Right kidney (tissue), 1 donor: ENCODE measurements at regions not wholly inside any gene's neighbourhood (a gene's known extent, or its start where the extent isn't known, plus 50 kb on each side); places are given as distances from the start of the nearest gene placed in this dataset.
"Not testable (repeated sequence)": the region's sequence is repeated elsewhere in the genome, so short reads cannot be mapped to it uniquely, and the experiment has no call there.

Source experiments
- DNase-seq: peaks from one replicate; pipeline ENCODE4 v3.0.0-alpha.2; 2016

DNA sequence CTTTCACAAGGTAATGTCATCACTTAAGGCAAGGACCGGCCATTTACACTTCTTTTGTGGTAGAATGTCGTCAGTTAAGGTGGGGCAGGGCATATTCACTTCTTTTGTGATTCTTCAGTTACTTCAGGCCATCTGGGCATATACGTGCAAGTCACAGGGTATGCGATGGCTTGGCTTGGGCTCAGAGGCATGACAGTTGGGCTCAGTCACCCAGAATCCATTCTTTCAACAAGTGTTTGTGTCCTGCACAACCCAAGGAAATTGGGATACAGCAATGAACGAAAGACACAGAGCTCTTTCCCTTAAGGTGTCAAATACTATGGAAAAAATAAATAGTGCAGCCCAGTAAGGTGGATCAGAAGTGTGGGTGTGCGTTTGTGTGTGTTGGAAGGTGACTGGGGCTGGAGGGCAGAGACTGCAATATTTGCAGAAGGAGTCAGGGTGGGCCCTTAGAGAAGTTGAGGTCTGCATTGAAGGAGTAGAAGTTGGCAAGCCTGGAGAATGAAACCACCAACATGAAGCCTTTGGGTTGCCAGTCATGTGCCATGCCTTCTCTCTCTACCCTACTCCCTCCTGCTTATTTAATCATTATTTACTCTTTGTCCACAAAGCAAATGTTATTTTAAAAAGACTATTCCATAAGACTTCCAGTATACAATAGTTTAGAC is 222.8 kb upstream of the PRKCQ start:
- DNase-seq, result no peak

- DNase-seq, result no peak
Measured at GRCh38 chr10:6796231-6796630, 216.2 kb upstream of the PRKCQ start.

DNA sequence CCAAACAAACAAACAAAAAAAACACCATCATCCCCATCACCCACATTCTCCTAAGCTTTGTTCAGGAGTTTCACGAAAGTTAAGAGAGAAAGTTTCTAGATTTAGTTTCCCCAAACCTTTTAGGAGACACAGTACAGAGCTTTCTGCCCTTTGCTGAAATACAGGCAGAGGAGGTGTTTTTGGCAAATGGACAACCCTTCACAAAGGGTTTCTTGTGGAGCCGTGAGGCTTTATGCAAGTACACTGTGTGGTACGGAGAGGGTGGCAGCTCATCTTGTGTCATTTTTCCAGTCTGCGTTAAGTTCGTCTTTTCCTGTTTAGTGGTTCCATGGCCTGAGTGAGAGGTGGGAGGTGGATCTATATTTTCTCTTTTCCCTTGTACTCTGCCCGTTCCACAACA is 215.5 kb upstream of the PRKCQ start:
- no peak for DNase-seq

GRCh38 chr10:6794841-6795240 is 214.8 kb upstream of the PRKCQ start:
- DNase-seq, result not testable (repeated sequence)

DNA sequence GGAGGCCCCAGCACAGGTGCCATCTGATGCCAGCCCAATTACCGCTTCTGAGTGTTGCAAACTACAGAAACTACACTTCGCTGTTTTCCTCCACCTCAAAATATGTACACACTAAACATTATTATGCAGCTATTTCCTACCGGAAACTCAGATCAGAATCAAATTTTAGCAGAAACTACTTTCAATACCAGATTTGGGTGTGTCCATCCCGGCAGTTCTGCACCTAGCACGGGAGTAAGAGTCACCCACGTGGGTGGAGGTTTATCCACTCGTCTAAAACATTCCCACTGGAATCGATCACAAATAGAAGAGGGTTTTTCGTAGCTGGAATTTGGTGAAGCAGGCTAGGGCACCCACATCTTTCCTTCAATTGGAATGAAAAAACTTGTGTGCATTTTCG is 214.4 kb upstream of the PRKCQ start:
- no peak for DNase-seq

DNA sequence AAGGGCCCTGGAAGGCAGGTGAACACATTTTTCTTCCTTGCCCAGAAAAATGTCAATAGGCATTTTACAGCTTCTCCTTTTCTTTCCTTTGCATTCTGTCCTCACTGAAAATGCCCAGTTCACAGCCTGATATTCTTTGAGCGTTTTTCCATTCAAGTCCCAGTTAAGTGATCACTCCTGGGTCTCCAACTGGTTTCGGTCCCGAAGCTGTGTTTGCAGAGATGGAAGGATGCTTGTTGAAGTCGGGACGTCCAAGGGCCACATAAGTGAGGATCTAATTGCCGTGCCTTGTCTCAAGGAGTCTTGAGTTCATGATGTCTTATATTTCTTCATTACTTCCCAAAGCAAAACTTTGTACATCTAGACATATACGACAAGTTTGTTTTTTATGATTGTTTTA is 208.7 kb upstream of the PRKCQ start:
- no peak for DNase-seq

DNA sequence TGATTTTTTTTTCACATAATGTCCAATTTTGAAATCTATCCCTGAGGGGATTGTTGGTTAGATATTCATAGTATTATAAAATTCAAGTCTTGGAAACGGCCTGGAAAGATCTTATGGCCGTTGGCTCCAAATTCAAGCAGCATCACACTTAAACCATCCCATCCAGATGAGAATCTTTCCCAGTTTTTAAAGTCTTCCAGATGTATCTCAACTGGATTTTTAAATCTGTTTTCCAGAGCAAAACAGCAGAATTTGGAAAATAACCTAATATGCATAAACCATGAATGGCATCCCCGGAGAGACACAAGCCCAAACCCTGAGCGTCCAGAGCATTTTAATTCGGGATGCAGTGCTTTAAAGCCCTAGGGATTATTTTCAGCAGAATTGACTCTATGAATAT is 208.2 kb upstream of the PRKCQ start:
- no peak for DNase-seq

GRCh38 chr10:6787718-6788117 is 207.6 kb upstream of the PRKCQ start:
- DNase-seq, result no peak

DNA sequence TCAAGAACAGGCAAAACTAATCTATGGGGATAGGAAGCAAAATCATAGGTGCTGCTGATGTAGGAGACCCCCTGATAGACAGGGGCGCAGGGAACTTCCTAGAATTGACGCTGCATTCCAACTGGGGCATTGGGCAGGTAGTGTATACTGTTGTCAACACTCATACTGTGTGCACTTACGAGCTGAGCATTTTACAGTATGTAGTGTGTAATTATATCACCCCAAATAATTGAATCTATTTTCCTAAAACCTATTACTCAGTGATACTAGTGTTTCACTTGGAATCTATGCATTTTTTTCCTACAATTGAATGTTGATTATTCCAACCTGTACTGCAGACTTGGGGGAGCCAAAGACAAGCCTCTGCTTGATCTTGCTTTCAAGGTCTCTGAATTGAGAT is 207.0 kb upstream of the PRKCQ start:
- DNase-seq, result no peak

DNA sequence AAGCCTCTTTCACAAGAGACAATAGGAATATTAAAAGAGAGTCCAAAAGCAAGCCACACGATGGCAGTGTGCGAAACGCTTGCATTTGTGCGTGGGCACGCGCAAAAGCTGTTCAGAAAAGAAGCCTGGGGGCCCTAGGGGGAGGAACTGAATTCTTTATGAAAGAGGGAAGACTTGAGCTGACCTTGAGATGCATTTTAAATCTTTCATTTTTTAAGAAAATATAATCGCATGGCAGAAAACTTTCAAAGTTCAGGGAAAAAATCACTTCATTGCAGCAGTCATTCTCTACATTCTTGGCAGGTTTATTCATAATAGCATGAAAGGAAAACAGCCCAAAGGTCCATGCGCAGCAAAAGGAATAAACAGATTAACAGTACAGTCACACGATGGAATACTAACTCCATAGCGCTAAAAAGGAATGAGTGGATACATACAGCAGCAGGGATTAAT is 206.5 kb upstream of the PRKCQ start:
- peak; percentile 21 for DNase-seq

DNA sequence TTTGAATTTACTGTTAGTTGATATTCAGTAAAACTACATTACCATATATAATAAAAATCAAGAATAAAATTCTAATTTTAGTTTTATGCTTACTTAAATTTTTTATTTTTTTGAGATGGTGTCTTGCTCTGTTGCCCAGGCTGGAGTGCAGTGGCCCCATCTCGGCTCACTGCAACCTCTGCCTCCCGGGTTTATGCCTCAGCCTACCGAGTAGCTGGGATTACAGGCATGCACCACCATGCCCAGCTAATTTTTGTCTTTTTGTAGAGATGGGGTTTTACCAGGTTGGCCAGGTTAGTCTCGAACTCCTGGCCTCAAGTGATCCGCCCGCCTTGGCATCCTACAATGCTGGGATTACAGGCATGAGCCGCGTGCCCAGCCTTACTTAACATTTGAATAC is 204.4 kb upstream of the PRKCQ start:
- not testable (repeated sequence) for DNase-seq

- no peak for DNase-seq
Measured at GRCh38 chr10:6783471-6783870, 203.4 kb upstream of the PRKCQ start.

DNA sequence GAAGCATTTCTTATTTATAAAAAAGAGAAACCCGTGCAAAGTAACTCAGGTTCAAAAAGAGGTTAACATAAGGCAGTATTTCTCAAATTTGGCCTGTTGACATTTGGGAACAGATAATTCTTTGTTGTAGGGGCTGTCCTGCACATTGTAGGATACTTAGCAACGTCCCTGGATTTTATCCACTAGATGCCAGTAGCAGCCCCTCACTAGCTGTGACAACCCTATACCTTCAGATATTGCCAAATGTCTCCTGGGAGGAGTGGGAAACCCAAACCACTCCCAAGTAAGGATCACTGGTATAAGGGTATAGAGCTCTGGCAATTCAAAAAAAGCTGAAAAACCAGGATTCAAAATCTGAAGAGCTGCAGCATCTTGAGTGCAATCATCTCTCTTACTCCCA is 202.3 kb upstream of the PRKCQ start:
- no peak for DNase-seq

DNA sequence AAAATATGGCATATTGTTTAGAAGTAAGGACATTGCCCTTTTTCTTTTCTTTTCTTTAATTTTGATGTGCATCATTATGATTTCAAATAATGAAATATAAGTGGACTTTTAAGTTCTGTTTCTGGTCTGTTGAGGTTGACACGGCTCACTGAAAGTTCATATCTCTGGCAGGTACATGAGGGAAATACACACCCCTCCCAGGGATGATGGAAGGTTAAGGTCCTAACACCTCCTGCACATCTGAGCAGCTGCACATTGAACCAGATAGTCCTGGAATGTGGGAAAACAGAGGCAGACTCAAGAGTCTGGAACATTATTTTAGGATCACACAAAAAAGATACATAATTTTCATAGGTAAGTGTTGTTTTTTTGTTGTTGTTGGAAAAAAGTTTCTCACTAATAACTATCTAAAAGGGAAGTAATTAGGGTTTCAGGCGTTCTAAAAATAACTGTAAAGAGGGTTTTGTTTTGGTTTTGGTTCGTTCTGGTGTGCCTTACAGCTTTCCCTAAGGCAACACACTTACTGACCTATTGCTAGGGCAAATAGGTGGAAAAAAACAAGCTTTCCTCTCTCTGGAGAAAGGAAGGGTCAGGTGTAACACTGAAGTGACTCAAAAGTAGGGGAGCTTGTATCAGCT is 201.2 kb upstream of the PRKCQ start:
- DNase-seq, result no peak

DNA sequence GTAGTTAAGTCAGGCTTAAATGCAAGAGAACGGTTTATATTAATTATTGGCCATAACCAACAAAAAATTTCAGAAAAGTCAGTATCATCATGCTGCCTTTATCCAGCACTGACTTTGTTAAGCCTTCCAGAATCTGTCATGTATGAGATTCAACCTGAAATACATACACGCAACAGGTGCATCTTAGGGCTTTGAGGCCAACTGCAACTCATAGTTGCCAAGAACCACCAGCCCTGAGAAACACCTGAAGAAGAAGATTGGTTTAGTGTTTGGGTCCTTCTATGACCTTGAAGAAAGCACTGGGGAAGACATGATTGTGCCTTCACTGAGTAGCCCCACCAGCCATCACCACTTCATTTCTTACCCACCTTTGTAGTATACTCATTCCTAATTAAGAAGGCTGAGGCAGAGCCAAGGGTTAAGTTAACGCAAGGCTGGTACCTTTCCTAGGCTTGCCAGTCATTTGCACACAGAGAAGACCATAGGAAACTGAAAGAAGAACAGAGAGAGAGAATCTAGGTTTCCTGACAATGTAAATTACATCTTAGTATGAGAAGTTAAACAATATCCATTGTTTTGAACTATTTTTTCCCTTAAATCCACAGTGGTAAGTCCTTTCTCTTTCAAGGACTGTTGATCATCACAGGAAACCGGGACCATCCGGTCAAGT is 200.1 kb upstream of the PRKCQ start:
- no peak for DNase-seq

GRCh38 chr10:6778992-6779701 is 199.1 kb upstream of the PRKCQ start:
- no peak for DNase-seq

GRCh38 chr10:6776170-6776569 is 196.1 kb upstream of the PRKCQ start:
- DNase-seq, result no peak

DNA sequence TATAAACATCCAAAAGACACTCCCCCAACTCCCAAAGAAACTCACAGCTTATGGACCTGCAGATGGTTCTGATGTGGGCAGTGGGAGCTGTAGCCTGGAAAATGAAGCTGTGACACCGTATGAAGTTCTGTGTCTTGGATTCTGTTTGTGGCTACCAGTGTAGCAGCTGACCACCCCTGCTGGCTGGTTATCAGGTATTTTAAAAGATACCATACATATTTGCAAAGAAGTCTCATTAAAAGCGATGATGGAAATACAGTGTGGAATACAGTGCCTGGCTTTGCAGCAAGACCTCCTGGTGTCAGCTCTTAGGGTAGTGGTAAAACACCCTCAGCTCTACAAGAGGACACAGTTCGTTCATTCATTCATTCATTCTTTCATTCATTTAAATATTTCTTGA is 194.3 kb upstream of the PRKCQ start:
- no peak for DNase-seq

DNA sequence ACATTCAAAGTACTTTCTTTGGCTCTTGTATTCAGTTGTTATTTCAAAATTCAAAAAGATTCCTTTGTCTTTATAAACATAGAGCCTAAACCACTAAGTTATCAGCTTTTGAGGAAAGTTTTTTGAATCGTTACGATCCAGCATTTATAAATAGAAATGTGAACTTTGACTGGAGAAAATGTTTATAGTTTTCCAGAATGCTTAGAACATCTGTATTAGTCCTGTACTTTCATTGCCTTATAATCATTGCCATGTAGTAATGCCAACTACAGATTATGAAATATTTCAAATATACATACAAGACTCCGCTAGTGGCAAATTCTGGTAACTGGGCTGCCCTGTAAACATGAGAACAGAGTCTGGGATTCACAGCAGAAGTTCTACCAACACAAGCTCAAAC is 191.3 kb upstream of the PRKCQ start:
- no peak for DNase-seq

DNA sequence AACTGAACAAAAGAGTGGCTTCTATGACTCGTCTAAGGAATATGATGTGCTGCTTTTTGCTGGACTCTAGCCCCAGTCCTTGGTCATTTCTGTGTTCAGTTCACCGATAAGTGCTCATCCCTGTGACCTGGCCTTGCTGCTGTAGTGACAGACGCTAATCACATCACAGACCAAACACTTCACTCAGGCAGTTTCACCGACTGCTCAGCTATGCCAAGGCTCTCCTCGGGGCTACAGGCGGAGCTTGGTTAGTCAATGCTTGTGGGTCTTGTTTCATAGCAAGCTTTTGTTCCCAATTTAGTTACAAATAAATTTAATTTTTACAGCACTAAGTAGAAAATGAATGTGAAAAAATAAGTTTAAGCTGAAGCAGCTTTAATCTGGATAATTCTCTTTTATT is 190.8 kb upstream of the PRKCQ start:
- DNase-seq, result no peak

GRCh38 chr10:6769704-6770417 is 189.8 kb upstream of the PRKCQ start:
- no peak for DNase-seq

DNA sequence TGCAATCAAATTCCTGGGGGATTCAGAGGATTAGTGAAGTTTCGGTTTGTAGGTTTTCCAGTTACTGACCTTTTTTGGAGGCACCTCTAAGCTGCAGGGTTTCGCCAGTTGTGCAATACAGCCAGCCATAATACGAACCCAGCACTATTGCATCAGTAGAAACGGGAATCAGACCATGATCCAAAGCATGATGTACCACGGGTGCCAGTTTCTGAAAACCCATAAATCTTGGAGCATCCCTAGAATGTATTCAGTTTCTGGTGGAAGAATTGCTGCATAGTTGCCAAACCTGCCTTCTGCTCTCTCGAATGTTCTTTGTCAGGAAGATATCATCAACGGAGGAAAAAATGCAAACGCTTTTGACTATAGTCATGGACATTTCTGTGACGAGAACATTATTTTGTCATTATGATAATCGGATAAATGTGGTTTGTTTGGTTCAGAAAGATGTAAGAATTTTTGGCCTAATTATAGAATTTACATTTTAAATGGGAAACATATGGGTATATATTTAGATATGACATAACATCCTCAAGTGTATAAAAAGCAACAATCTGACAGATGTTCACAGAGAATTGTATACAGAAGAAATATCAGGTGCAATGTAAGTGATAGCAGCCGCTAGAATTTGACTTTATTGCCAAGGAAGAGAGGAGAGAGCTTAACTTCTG is 186.2 kb upstream of the PRKCQ start:
- DNase-seq, result no peak
